ENCODE measurements at regions not wholly inside any gene's neighbourhood (a gene's known extent, or its start where the extent isn't known, plus 50 kb on each side); places are given as distances from the start of the nearest gene placed in this dataset.

DNA sequence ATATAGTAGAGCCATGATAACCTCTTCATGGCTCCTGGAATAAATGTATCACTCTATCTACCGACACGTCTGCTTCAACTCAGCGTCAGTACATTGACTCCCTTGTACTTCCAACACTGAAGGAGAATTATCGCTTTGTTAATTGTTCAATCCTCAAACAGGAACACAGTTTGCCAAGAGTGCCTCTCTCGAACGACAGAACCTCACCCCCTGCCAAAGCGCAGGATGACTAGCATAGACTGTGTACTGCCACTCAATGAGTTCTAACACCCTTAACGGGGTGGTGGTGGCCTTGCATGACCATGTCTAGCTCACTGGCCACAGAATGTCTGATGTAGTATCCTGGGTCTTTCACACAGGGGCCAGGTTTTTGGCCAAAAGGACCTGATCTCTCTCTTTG, 81.4 kb upstream of the HEY2 start:
- Histone ChIP-seq H3K27ac (ENCODE audit: insufficient read length, low read depth, low read length) (no peak overlapping the region), H2BK15ac (ENCODE audit: low read depth, low read length) (no peak overlapping the region), H3T11ph (ENCODE audit: low read length) (no peak overlapping the region), H4K91ac (ENCODE audit: insufficient read length, low read depth, low read length) (no peak overlapping the region), H3K79me1 (ENCODE audit: insufficient read depth, low read depth, low read length, poor library complexity, severe bottlenecking) (no peaks in the 10 kb centered on the region), H4K8ac (replicated peaks; ENCODE audit: insufficient read length, low read depth, low read length) (no peak overlapping the region), H2AK5ac (ENCODE audit: insufficient read length, low read length) (no peak overlapping the region), H2AFZ (ENCODE audit: low read length) (no peak overlapping the region), H3K18ac (ENCODE audit: insufficient read length, low read depth, low read length) (no peak overlapping the region), H3K79me2 (ENCODE audit: insufficient read depth, low read length) (no peaks in the 10 kb centered on the region), H3K4ac (ENCODE audit: low read depth, low read length) (no peak overlapping the region), H3K14ac (ENCODE audit: insufficient read depth, low read length) (no peak overlapping the region), H4K5ac (ENCODE audit: insufficient read length, low read depth, low read length) (no peak overlapping the region), H2BK20ac (ENCODE audit: low read depth, low read length, poor library complexity, severe bottlenecking) (no peak overlapping the region), H2BK120ac (ENCODE audit: low read depth, low read length, poor library complexity, severe bottlenecking) (no peak overlapping the region), H3K4me2 (ENCODE audit: insufficient read depth, insufficient read length, low read length) (no peak overlapping the region), H3K23ac (ENCODE audit: insufficient read length, low read depth, low read length) (no peak overlapping the region), H3K9me3 (ENCODE audit: control insufficient read depth, low read depth, low read length) (no peaks in the 10 kb centered on the region), H2BK5ac (ENCODE audit: insufficient read length, low read length) (no peak overlapping the region), H4K20me1 (ENCODE audit: control insufficient read depth, insufficient read depth, insufficient read length) (no peaks in the 10 kb centered on the region), H3K9ac (ENCODE audit: extremely low read depth, insufficient read length, low read length) (no peak overlapping the region), H3K56ac (ENCODE audit: insufficient read length, low read depth, low read length) (no peak overlapping the region), H3K27me3 (ENCODE audit: insufficient read depth, low read length) (no peaks in the 10 kb centered on the region), H3K23me2 (ENCODE audit: insufficient read length, low read depth, low read length, poor library complexity, severe bottlenecking) (no peaks in the 10 kb centered on the region), H3K4me1 (ENCODE audit: insufficient read depth, low read length) (peaks cover 7% of the 10 kb centered on the region), H2BK12ac (ENCODE audit: insufficient read length, low read depth, low read length) (no peak overlapping the region)
- H3K4me3 Mint-ChIP-seq = no peak overlapping the region
- H3K27ac Mint-ChIP-seq = no peak overlapping the region
- no CpG with 5 or more reads among the region's 8 CpGs for WGBS (ENCODE audit: extremely low coverage, insufficient read length, low lambda C conversion rate)
- no peaks in the 10 kb centered on the region; the same call in 1 of the 2 replicates for H3K27me3 Mint-ChIP-seq (ENCODE audit: low read depth)
- H3K36me3 Mint-ChIP-seq (ENCODE audit: insufficient read depth in 1 of 3, low read depth in 3 of 3) = peaks cover 0 to 2% (median 0%) of the 10 kb centered on the region in 3 experiments; a peak in 2 of 7 replicates
- no peak for DNase-seq
- H3K9me3 Mint-ChIP-seq = no peaks in the 10 kb centered on the region; a peak in 1 of 5 replicates
- H3K4me1 Mint-ChIP-seq = peaks cover 19 to 21% of the 10 kb centered on the region in 2 experiments
- TF ChIP-seq, protein P1, sequence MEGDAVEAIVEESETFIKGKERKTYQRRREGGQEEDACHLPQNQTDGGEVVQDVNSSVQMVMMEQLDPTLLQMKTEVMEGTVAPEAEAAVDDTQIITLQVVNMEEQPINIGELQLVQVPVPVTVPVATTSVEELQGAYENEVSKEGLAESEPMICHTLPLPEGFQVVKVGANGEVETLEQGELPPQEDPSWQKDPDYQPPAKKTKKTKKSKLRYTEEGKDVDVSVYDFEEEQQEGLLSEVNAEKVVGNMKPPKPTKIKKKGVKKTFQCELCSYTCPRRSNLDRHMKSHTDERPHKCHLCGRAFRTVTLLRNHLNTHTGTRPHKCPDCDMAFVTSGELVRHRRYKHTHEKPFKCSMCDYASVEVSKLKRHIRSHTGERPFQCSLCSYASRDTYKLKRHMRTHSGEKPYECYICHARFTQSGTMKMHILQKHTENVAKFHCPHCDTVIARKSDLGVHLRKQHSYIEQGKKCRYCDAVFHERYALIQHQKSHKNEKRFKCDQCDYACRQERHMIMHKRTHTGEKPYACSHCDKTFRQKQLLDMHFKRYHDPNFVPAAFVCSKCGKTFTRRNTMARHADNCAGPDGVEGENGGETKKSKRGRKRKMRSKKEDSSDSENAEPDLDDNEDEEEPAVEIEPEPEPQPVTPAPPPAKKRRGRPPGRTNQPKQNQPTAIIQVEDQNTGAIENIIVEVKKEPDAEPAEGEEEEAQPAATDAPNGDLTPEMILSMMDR (conservative IDR thresholded peaks at IDR 0.05) = no peak
